SK-N-SH treated with all-trans-retinoic acid at 6 μM for 48 hours (cell line): ENCODE measurements at regions not wholly inside any gene's neighbourhood (a gene's known extent, or its start where the extent isn't known, plus 50 kb on each side); places are given as distances from the start of the nearest gene placed in this dataset.

Experiments
- ATAC-seq: fragments of 200-7000 bp; cut with Tn5 transposase; 3 replicates; pipeline ENCODE4 v1.9.1; 2020; ENCODE audit warnings: mild to moderate bottlenecking, moderate library complexity
- ARNTL ChIP-seq: fragments of 450-650 bp; formaldehyde crosslinking; IDR thresholded peaks from 2 replicates; pipeline ENCODE4 v1.5.0; 2020; ENCODE audit warnings: low read depth, mild to moderate bottlenecking, moderate library complexity, borderline replicate concordance
- BACH2 ChIP-seq: fragments of 250-450 bp; sonication (Bioruptor Pico); IDR thresholded peaks from 2 replicates; pipeline ENCODE4 v1.9.0; 2021; ENCODE audit warnings: mild to moderate bottlenecking, borderline replicate concordance
- ESRRG ChIP-seq: fragments of 250-450 bp; sonication (Bioruptor Pico); IDR thresholded peaks from 2 replicates; pipeline ENCODE4 v1.6.1; 2021; ENCODE audit warnings: mild to moderate bottlenecking
- GLIS3 ChIP-seq: fragments of 250-450 bp; sonication (Bioruptor Pico); IDR thresholded peaks from 2 replicates; pipeline ENCODE4 v1.5.0; 2020; ENCODE audit warnings: mild to moderate bottlenecking, moderate library complexity
- ISL1 ChIP-seq: fragments of 250-450 bp; sonication (Bioruptor Pico); IDR thresholded peaks from 2 replicates; pipeline ENCODE4 v2.1.2; 2022; ENCODE audit warnings: mild to moderate bottlenecking, moderate library complexity
- OSR1 ChIP-seq: fragments of 250-450 bp; sonication (Bioruptor Pico); IDR thresholded peaks from 2 replicates; pipeline ENCODE4 v1.8.0; 2022; ENCODE audit warnings: moderate library complexity, mild to moderate bottlenecking, inconsistent platforms
- POU6F1 ChIP-seq: fragments of 250-450 bp; sonication (Bioruptor Pico); IDR thresholded peaks from 2 replicates; pipeline ENCODE4 v1.8.0; 2021; ENCODE audit warnings: low read depth, mild to moderate bottlenecking, moderate library complexity, borderline replicate concordance
- PPARA ChIP-seq: fragments of 250-450 bp; sonication (Bioruptor Pico); IDR thresholded peaks from 2 replicates; pipeline ENCODE4 v1.5.0; 2020; ENCODE audit warnings: mild to moderate bottlenecking, borderline replicate concordance
- RARB ChIP-seq: fragments of 250-450 bp; sonication (Bioruptor Pico); IDR thresholded peaks from 2 replicates; pipeline ENCODE4 v1.8.0; 2021; ENCODE audit warnings: mild to moderate bottlenecking, moderate library complexity
- SNAI2 ChIP-seq: fragments of 250-450 bp; sonication (Bioruptor Pico); IDR thresholded peaks from 2 replicates; pipeline ENCODE4 v1.5.0; 2020; ENCODE audit warnings: mild to moderate bottlenecking, moderate library complexity
- TCF4 ChIP-seq: fragments of 250-450 bp; sonication (Bioruptor Pico); IDR thresholded peaks from 2 replicates; pipeline ENCODE4 v1.8.0; 2021; ENCODE audit warnings: mild to moderate bottlenecking, moderate library complexity, borderline replicate concordance
- TOX ChIP-seq: fragments of 250-450 bp; sonication (Bioruptor Pico); IDR thresholded peaks from 2 replicates; pipeline ENCODE4 v1.8.0; 2021; ENCODE audit warnings: mild to moderate bottlenecking, moderate library complexity, borderline replicate concordance
- ZC3H10 ChIP-seq: fragments of 250-450 bp; sonication (Bioruptor Pico); IDR thresholded peaks from 2 replicates; pipeline ENCODE4 v1.5.1; 2021; ENCODE audit warnings: mild to moderate bottlenecking, moderate library complexity
- ZFP3 ChIP-seq: fragments of 250-450 bp; sonication (Bioruptor Pico); IDR thresholded peaks from 2 replicates; pipeline ENCODE4 v1.5.0; 2020; ENCODE audit warnings: mild to moderate bottlenecking, moderate library complexity
- ZFP30 ChIP-seq: fragments of 450-650 bp; formaldehyde crosslinking; IDR thresholded peaks from 2 replicates; pipeline ENCODE4 v1.5.0; 2022; ENCODE audit warnings: mild to moderate bottlenecking, moderate library complexity
- ZNF565 ChIP-seq: fragments of 450-650 bp; formaldehyde crosslinking; conservative IDR thresholded peaks from 2 replicates; pipeline ENCODE4 v1.5.0; 2020; ENCODE audit warnings: low read depth, mild to moderate bottlenecking, moderate library complexity
- ZNF70 ChIP-seq: fragments of 450-650 bp; formaldehyde crosslinking; IDR thresholded peaks from 2 replicates; pipeline ENCODE4 v1.5.0; 2020; ENCODE audit warnings: mild to moderate bottlenecking, moderate library complexity
- ZNF8 ChIP-seq: fragments of 450-650 bp; formaldehyde crosslinking; IDR thresholded peaks from 2 replicates; pipeline ENCODE4 v1.5.0; 2020; ENCODE audit warnings: mild to moderate bottlenecking, moderate library complexity
- TF ChIP-seq, protein P1 (sequence below): fragments of 250-450 bp; sonication (Bioruptor Pico); IDR thresholded peaks from 2 replicates; pipeline ENCODE4 v1.8.0; 2020; ENCODE audit warnings: mild to moderate bottlenecking, moderate library complexity, borderline replicate concordance
- TF ChIP-seq, protein P2 (sequence below): fragments of 250-450 bp; sonication (Bioruptor Pico); IDR thresholded peaks from 2 replicates; pipeline ENCODE4 v1.5.1; 2020; ENCODE audit warnings: low read depth, mild to moderate bottlenecking, moderate library complexity
- TF ChIP-seq, protein P3 (sequence below): fragments of 250-450 bp; sonication (Bioruptor Pico); IDR thresholded peaks from 2 replicates; pipeline ENCODE4 v1.5.0; 2020; ENCODE audit warnings: mild to moderate bottlenecking, moderate library complexity

DNA sequence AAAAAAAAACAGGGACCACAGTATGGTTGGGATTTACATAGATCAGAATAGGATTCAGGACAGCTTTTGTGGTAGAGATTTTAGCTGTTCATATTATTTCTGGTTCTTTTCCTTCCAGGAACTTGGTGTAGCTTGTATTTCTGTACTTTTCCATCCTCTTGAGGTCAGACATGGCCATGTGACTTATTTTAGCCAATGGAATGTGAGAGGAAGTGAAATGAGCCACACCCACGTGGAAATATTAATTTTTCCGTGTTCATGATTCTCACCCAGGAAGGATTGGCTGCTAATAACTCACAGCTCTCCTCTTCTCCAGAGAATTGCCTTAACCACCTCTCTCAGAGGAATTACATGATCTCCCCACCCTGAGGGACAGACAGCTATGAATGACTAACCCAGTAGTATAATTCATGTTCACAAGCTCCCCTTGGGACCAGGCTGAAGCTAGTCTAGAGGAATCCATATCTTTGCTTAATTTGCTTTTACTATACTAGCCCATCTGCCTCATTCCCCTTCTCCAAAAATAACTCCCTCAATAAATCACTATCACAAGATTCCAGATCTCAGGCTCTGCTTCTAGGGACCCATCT lies 340.4 kb downstream of the NUAK1 start:
- TF ChIP-seq, protein P1, sequence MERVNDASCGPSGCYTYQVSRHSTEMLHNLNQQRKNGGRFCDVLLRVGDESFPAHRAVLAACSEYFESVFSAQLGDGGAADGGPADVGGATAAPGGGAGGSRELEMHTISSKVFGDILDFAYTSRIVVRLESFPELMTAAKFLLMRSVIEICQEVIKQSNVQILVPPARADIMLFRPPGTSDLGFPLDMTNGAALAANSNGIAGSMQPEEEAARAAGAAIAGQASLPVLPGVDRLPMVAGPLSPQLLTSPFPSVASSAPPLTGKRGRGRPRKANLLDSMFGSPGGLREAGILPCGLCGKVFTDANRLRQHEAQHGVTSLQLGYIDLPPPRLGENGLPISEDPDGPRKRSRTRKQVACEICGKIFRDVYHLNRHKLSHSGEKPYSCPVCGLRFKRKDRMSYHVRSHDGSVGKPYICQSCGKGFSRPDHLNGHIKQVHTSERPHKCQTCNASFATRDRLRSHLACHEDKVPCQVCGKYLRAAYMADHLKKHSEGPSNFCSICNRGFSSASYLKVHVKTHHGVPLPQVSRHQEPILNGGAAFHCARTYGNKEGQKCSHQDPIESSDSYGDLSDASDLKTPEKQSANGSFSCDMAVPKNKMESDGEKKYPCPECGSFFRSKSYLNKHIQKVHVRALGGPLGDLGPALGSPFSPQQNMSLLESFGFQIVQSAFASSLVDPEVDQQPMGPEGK (CRISPR knock-in tag): no peak
- no peak for TF ChIP-seq ZFP3 (CRISPR knock-in tag)
- ATAC-seq: no peak

DNA sequence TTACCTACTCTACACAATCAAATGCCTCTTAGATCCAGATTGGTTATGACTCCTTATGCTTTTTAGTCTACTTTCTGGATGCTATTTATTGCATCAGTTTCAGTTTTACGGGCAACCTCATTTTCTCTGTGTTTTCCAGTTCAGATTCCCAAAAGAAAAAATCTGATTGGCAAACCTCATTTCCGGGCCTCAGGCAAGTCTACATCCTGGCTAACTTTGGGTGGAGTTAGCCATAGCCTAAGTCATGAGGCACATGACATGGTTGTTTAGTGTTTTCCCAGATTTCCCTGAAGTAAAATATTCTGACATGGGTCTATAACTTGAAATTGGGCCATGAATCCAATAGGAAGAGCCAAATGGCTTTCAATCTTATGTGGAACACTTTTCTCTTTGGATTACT lies 339.7 kb downstream of the NUAK1 start:
- no peak for TF ChIP-seq TCF4 (CRISPR knock-in tag)
- TF ChIP-seq, protein P1 (CRISPR knock-in tag): no peak
- no peak for TF ChIP-seq PPARA
- no peak for TF ChIP-seq ZNF565 (CRISPR knock-in tag)
- no peak for TF ChIP-seq ZNF8 (CRISPR knock-in tag)
- no peak for TF ChIP-seq ZNF70 (CRISPR knock-in tag)
- no peak for TF ChIP-seq TOX (CRISPR knock-in tag)
- TF ChIP-seq RARB: no peak
- TF ChIP-seq, protein P2, sequence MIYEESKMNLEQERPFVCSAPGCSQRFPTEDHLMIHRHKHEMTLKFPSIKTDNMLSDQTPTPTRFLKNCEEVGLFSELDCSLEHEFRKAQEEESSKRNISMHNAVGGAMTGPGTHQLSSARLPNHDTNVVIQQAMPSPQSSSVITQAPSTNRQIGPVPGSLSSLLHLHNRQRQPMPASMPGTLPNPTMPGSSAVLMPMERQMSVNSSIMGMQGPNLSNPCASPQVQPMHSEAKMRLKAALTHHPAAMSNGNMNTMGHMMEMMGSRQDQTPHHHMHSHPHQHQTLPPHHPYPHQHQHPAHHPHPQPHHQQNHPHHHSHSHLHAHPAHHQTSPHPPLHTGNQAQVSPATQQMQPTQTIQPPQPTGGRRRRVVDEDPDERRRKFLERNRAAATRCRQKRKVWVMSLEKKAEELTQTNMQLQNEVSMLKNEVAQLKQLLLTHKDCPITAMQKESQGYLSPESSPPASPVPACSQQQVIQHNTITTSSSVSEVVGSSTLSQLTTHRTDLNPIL: no peak
- TF ChIP-seq OSR1 (CRISPR knock-in tag): no peak
- TF ChIP-seq ESRRG (CRISPR knock-in tag): no peak
- no peak for TF ChIP-seq ISL1 (CRISPR knock-in tag)
- TF ChIP-seq ZFP3 (CRISPR knock-in tag): no peak
- TF ChIP-seq ZC3H10 (CRISPR knock-in tag): no peak
- TF ChIP-seq ARNTL (CRISPR knock-in tag): no peak
- TF ChIP-seq GLIS3: no peak
- TF ChIP-seq ZFP30 (CRISPR knock-in tag): no peak
- TF ChIP-seq, protein P3, sequence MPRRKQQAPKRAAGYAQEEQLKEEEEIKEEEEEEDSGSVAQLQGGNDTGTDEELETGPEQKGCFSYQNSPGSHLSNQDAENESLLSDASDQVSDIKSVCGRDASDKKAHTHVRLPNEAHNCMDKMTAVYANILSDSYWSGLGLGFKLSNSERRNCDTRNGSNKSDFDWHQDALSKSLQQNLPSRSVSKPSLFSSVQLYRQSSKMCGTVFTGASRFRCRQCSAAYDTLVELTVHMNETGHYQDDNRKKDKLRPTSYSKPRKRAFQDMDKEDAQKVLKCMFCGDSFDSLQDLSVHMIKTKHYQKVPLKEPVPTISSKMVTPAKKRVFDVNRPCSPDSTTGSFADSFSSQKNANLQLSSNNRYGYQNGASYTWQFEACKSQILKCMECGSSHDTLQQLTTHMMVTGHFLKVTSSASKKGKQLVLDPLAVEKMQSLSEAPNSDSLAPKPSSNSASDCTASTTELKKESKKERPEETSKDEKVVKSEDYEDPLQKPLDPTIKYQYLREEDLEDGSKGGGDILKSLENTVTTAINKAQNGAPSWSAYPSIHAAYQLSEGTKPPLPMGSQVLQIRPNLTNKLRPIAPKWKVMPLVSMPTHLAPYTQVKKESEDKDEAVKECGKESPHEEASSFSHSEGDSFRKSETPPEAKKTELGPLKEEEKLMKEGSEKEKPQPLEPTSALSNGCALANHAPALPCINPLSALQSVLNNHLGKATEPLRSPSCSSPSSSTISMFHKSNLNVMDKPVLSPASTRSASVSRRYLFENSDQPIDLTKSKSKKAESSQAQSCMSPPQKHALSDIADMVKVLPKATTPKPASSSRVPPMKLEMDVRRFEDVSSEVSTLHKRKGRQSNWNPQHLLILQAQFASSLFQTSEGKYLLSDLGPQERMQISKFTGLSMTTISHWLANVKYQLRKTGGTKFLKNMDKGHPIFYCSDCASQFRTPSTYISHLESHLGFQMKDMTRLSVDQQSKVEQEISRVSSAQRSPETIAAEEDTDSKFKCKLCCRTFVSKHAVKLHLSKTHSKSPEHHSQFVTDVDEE (CRISPR knock-in tag): no peak
- ATAC-seq: no peak

DNA sequence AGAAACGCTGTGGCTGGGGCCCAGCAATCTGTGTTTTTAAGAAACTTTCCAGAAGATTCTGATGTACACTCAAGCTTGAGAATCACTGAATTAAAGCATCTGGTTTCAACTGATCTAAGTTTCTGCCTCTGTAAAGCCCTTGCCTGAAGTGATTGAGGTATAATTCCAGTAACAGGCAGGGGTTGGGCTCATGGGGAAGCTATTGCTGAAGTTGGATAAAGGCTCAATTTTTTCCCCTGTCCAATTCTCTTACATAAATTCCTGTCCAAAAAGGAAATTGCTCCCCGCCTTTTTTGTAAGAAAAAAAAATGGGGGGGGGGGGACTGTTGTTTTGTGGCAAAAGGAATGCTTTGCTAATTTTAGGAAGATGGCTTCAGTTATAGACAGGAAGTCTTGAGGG lies 337.4 kb downstream of the NUAK1 start:
- no peak for ATAC-seq
- TF ChIP-seq OSR1 (CRISPR knock-in tag): no peak

DNA sequence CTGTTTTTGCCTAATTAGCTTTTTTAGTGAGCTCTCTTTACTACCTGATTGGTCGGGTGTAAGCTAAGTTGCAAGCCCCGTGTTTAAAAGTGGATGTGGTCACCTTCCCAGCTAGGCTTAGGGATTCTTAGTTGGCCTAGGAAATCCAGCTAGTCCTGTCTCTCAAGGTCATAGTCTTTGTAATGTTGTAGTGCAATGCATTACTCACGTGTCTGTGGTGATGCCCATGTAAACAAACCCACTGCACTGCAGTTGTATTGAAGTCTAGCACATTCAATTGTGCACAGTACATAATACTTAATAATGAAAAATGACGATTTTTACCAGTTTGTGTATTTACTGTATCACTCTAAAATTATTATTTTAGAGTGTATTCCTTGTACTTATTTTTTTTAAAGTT lies 335.5 kb downstream of the NUAK1 start:
- ATAC-seq: no peak
- TF ChIP-seq GLIS3 (no peak), ZFP30 (CRISPR knock-in tag) (no peak), POU6F1 (CRISPR knock-in tag) (no peak), BACH2 (CRISPR knock-in tag) (no peak), SNAI2 (CRISPR knock-in tag) (no peak), ESRRG (CRISPR knock-in tag) (no peak)
